ENCODE measurements at regions not wholly inside any gene's neighbourhood (a gene's known extent, or its start where the extent isn't known, plus 50 kb on each side); places are given as distances from the start of the nearest gene placed in this dataset.

- no peak overlapping the region for H3K27ac Mint-ChIP-seq
- H3K36me3 Mint-ChIP-seq = peaks cover 8% of the 10 kb centered on the region; the same call in 1 of the 2 replicates
- DNase-seq (ENCODE audit: low spot score) (no peak), ATAC-seq (no peak)
- no peaks in the 10 kb centered on the region for H3K4me1 Mint-ChIP-seq
- H3K27me3 Mint-ChIP-seq (ENCODE audit: low read depth) = peaks cover 5% of the 10 kb centered on the region; the same call in 1 of the 2 replicates
- peaks cover 16% of the 10 kb centered on the region for H3K9me3 Mint-ChIP-seq
- POLR2A ChIA-PET = no interaction called here
- no peak overlapping the region for H3K4me3 Mint-ChIP-seq
- CTCF ChIA-PET = no interaction called here
- no peak for TF ChIP-seq GTF2I (CRISPR knock-in tag; conservative IDR thresholded peaks at IDR 0.05)
- TF ChIP-seq GRHL2 (CRISPR knock-in tag; IDR thresholded peaks at IDR 0.05; ENCODE audit: insufficient replicate concordance, severe bottlenecking) = no peak
- TF ChIP-seq JAZF1 (CRISPR knock-in tag; IDR thresholded peaks at IDR 0.05) = no peak
- no peak for TF ChIP-seq ZNF232 (CRISPR knock-in tag; IDR thresholded peaks at IDR 0.05)
- TF ChIP-seq HMGXB4 (CRISPR knock-in tag; IDR thresholded peaks at IDR 0.05) = no peak
- no peak for TF ChIP-seq ATF2 (CRISPR knock-in tag; IDR thresholded peaks at IDR 0.05; ENCODE audit: borderline replicate concordance, low read depth)
- no peak for TF ChIP-seq ZNF396 (CRISPR knock-in tag; IDR thresholded peaks at IDR 0.05; ENCODE audit: borderline replicate concordance)
- no peak for TF ChIP-seq ZNF281 (CRISPR knock-in tag; IDR thresholded peaks at IDR 0.05)
- no peak for TF ChIP-seq ELF4 (CRISPR knock-in tag; IDR thresholded peaks at IDR 0.05; ENCODE audit: low read depth)
- no peak for TF ChIP-seq ESRRA (CRISPR knock-in tag; IDR thresholded peaks at IDR 0.05; ENCODE audit: borderline replicate concordance)
- TF ChIP-seq ZBTB21 (CRISPR knock-in tag; IDR thresholded peaks at IDR 0.05; ENCODE audit: borderline replicate concordance) = no peak
Observed at GRCh38 chr6:170135821-170136471, 154.9 kb downstream of the DLL1 start.

- CTCF ChIA-PET = no interaction called here
- Mint-ChIP-seq H3K36me3 (peaks cover 8% of the 10 kb centered on the region; the same call in 1 of the 2 replicates), H3K27ac (no peak overlapping the region), H3K27me3 (ENCODE audit: low read depth) (peaks cover 5% of the 10 kb centered on the region; the same call in 1 of the 2 replicates), H3K4me3 (no peak overlapping the region), H3K4me1 (no peaks in the 10 kb centered on the region), H3K9me3 (peaks cover 16% of the 10 kb centered on the region)
- no peak for DNase-seq (ENCODE audit: low spot score)
- TF ChIP-seq ZBTB43 (CRISPR knock-in tag; IDR thresholded peaks at IDR 0.05) (no peak), PREB (CRISPR knock-in tag; IDR thresholded peaks at IDR 0.05; ENCODE audit: borderline replicate concordance) (no peak), FOXP1 (CRISPR knock-in tag; IDR thresholded peaks at IDR 0.05; ENCODE audit: borderline replicate concordance) (no peak), ZNF423 (CRISPR knock-in tag; IDR thresholded peaks at IDR 0.05) (no peak), MXD4 (CRISPR knock-in tag; IDR thresholded peaks at IDR 0.05; ENCODE audit: borderline replicate concordance) (no peak), ATF2 (CRISPR knock-in tag; IDR thresholded peaks at IDR 0.05; ENCODE audit: borderline replicate concordance, low read depth) (no peak)
- no peak for ATAC-seq
- POLR2A ChIA-PET = no interaction called here
Observed at GRCh38 chr6:170135461-170135820, 155.4 kb downstream of the DLL1 start.

Measured in WTC11 (cell line).